Ishikawa (cell line): ENCODE measurements at regions not wholly inside any gene's neighbourhood (a gene's known extent, or its start where the extent isn't known, plus 50 kb on each side); places are given as distances from the start of the nearest gene placed in this dataset.

ENCODE experiments used
- CEBPB ChIP-seq: IDR thresholded peaks from 2 replicates; pipeline ENCODE4 v1.6.1; 2012
- CREB1 ChIP-seq: IDR thresholded peaks from 2 replicates; pipeline ENCODE4 v1.6.1; 2012; ENCODE audit warnings: low read depth
- EGR1 ChIP-seq: IDR thresholded peaks from 2 replicates; pipeline ENCODE4 v1.6.1; 2012
- EP300 ChIP-seq: IDR thresholded peaks from 2 replicates; pipeline ENCODE4 v1.6.1; 2012; ENCODE audit warnings: borderline replicate concordance
- FOXM1 ChIP-seq: IDR thresholded peaks from 2 replicates; pipeline ENCODE4 v1.6.1; 2012; ENCODE audit warnings: low read depth, borderline replicate concordance
- MAX ChIP-seq: IDR thresholded peaks from 2 replicates; pipeline ENCODE4 v1.6.1; 2012
- NFIC ChIP-seq: IDR thresholded peaks from 2 replicates; pipeline ENCODE4 v1.6.1; 2012
- RAD21 ChIP-seq: IDR thresholded peaks from 2 replicates; pipeline ENCODE4 v1.6.1; 2012; ENCODE audit warnings: low read depth
- TAF1 ChIP-seq: IDR thresholded peaks from 2 replicates; pipeline ENCODE4 v1.6.1; 2012; ENCODE audit warnings: low read depth, mild to moderate bottlenecking
- TCF12 ChIP-seq: IDR thresholded peaks from 2 replicates; pipeline ENCODE4 v1.6.1; 2012; ENCODE audit warnings: low read depth
- TEAD4 ChIP-seq: IDR thresholded peaks from 2 replicates; pipeline ENCODE4 v1.6.1; 2012
- USF1 ChIP-seq: IDR thresholded peaks from 2 replicates; pipeline ENCODE4 v1.6.1; 2012
- YY1 ChIP-seq: IDR thresholded peaks from 2 replicates; pipeline ENCODE4 v1.6.1; 2012; ENCODE audit warnings: low read depth
- ZBTB7A ChIP-seq: IDR thresholded peaks from 2 replicates; pipeline ENCODE4 v1.6.1; 2012; ENCODE audit warnings: low read depth
- TF ChIP-seq, protein P1 (sequence below): IDR thresholded peaks from 2 replicates; pipeline ENCODE4 v1.6.1; 2012; ENCODE audit warnings: low read depth, mild to moderate bottlenecking

GRCh38 chr4:119788349-119789266 lies 160.0 kb upstream of the PDE5A start:
- TF ChIP-seq RAD21 = no peak
- no peak for TF ChIP-seq EP300

DNA sequence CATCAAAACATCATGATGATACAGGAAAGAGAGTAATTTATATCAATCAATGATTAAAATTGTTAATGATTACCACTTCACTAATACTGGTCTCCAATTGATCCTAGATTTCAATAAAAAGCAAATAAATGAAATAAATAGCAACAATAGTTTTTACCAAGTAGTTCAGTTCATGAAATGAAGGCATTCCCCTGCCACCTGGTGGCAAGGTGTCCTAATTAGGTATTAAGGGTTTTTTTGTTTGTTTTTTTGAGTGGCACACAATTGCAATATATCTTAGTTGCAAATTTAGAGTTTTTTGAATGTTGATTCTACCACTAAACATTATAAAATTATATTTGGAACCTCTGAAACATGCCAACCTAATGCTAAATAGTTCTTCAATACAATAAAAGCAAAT lies 157.4 kb upstream of the PDE5A start:
- no peak for TF ChIP-seq EP300
- no peak for TF ChIP-seq USF1
- TF ChIP-seq RAD21 = peak; percentile 58

DNA sequence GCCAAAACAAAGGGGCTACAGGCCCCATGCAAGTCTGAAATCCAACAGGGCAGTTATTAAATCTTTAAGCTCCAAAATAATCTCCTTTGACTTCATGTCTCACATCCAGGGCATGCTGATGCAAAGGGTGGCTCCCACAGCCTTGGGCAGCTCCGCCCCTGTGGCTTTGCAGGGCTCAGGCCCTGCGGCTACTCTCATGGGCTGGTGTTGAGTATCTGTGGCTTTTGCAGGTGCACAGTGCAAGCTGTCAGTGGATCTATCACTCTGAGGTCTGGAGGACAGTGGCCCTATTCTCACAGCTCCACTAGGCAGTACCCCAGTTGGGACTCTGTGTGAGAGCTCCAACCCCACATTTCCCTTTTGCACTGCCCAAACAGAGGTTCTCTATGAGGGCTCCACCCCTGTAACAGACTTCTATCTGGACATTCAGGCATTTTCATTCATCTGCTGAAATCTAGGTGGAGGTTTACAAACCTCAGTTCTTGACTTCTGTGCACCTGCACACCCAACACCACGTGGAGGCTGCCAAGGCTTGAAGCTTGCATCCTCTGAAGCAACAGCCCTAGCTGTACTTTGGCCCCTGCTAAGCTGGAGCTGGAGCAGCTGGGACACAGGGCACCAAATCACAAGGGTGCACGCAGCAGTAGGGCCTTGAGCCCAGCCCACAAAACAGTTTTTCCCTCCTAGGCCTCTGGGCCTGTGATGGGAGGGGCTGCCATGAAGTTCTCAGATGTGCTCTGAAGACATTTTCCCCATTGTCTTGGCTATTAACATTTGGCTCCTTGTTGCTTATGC lies 154.8 kb upstream of the PDE5A start:
- no peak for TF ChIP-seq EP300
- no peak for TF ChIP-seq USF1
- no peak for TF ChIP-seq NFIC
- TF ChIP-seq, protein P1, sequence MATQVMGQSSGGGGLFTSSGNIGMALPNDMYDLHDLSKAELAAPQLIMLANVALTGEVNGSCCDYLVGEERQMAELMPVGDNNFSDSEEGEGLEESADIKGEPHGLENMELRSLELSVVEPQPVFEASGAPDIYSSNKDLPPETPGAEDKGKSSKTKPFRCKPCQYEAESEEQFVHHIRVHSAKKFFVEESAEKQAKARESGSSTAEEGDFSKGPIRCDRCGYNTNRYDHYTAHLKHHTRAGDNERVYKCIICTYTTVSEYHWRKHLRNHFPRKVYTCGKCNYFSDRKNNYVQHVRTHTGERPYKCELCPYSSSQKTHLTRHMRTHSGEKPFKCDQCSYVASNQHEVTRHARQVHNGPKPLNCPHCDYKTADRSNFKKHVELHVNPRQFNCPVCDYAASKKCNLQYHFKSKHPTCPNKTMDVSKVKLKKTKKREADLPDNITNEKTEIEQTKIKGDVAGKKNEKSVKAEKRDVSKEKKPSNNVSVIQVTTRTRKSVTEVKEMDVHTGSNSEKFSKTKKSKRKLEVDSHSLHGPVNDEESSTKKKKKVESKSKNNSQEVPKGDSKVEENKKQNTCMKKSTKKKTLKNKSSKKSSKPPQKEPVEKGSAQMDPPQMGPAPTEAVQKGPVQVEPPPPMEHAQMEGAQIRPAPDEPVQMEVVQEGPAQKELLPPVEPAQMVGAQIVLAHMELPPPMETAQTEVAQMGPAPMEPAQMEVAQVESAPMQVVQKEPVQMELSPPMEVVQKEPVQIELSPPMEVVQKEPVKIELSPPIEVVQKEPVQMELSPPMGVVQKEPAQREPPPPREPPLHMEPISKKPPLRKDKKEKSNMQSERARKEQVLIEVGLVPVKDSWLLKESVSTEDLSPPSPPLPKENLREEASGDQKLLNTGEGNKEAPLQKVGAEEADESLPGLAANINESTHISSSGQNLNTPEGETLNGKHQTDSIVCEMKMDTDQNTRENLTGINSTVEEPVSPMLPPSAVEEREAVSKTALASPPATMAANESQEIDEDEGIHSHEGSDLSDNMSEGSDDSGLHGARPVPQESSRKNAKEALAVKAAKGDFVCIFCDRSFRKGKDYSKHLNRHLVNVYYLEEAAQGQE = no peak
- TF ChIP-seq ZBTB7A = no peak
- TF ChIP-seq TCF12 = no peak
- TF ChIP-seq YY1 = no peak
- no peak for TF ChIP-seq TAF1
- no peak for TF ChIP-seq TEAD4
- no peak for TF ChIP-seq CEBPB
- no peak for TF ChIP-seq MAX
- TF ChIP-seq CREB1 = no peak
- no peak for TF ChIP-seq EGR1
- no peak for TF ChIP-seq RAD21
- TF ChIP-seq FOXM1 = no peak

- no peak for TF ChIP-seq CEBPB
- TF ChIP-seq MAX = no peak
- TF ChIP-seq FOXM1 = no peak
- no peak for TF ChIP-seq TAF1
- TF ChIP-seq ZBTB7A = no peak
Measured at GRCh38 chr4:119781044-119781443, 152.4 kb upstream of the PDE5A start.

DNA sequence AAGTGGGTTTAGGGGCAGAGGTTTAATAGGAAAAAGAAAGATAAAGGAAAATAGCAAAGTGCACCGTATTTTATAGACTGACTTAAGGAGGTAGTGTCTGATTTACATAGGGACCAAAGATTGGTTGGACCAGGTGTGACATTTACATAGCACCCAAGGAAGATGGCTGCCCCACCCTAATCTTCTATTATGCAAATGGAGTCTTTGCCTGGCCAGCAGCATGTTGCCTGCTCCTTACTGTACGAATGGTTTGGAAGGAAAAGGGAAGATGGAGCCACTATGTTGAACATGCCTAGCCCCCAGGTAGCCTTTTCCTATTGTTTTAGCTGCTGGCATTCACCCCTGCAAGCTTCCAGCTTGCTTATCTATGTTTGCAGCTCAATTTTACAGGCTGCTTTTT lies 146.2 kb upstream of the PDE5A start:
- TF ChIP-seq TAF1 (no peak), ZBTB7A (no peak), RAD21 (no peak), EGR1 (no peak), USF1 (no peak)
- TF ChIP-seq, protein P1 = no peak

DNA sequence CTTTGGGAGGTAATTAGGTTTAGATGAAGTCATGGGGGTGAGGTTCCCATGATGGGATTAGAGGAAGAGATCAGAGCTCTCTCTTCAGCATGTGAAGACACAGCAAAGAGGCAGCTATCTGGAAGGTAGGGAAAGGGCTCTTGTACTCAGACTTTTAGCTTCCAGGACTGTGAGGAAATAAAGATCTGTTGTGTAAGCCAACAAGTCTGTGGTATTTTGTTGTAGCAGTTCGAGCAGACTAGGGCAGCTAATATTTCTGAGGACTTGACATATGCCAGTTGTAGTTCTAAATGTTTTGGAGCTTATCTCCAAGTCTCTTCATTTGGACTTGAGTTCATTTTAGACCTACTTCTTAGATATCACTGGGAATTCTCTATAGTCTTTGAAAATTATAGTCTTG lies 137.3 kb upstream of the PDE5A start:
- TF ChIP-seq MAX (no peak), CEBPB (no peak)
